SK-N-SH (cell line): ENCODE measurements at regions not wholly inside any gene's neighbourhood (a gene's known extent, or its start where the extent isn't known, plus 50 kb on each side); places are given as distances from the start of the nearest gene placed in this dataset.

Experiments used
- CTCF ChIA-PET: fragments of 300-600, 350-600 bp; formaldehyde crosslinking; extraction: SDS; loops from one replicate; lab custom pipeline; 2021; lab: Yijun Ruan, JAX
- POLR2A ChIA-PET: fragments of 350-600 bp; sonication (Branson Sonifier 250); formaldehyde crosslinking; extraction: SDS; loops from one replicate; lab custom pipeline; 2020; ENCODE audit warnings: antibody characterized with exemption, inconsistent platforms; lab: Yijun Ruan, JAX
- DNase-seq: peaks from one replicate; pipeline ENCODE4 v3.0.0; 2012
- H2AFZ ChIP-seq: fragments of 200-600 bp; sonication (generic); 2 replicates; pipeline ENCODE4 v1.8.1; 2016; ENCODE audit warnings: antibody characterized with exemption, mild to moderate bottlenecking, low read depth
- H3F3A ChIP-seq: fragments of 200-600 bp; sonication (generic); replicated peaks from 2 replicates; pipeline ENCODE3; 2016; ENCODE audit warnings: antibody characterized with exemption, mild to moderate bottlenecking; ENCODE audit not compliant: insufficient read depth
- H3K27ac ChIP-seq, 2 experiments: fragments of 200-500 bp in 1 of 2; fragments of 200-600 bp in 1 of 2; sonication (Bioruptor generic) in 1 of 2; sonication (generic), shearing (Covaris generic) in 1 of 2; 2 replicates each; pipeline versions ENCODE4 v1.5.1 to v1.6.1; 2014 to 2016; ENCODE audit warnings: low read depth in 2 of 2, inconsistent platforms in 1 of 2, low read length in 1 of 2, mild to moderate bottlenecking in 1 of 2, mixed read lengths in 1 of 2
- H3K27me3 ChIP-seq: fragments of 200-600 bp; sonication (generic), shearing (Covaris generic); 2 replicates; pipeline ENCODE4 v1.6.1; 2016; ENCODE audit warnings: mixed run types; ENCODE audit not compliant: insufficient read depth
- H3K36me3 ChIP-seq, 2 experiments: fragments of 200-500 bp in 1 of 2; fragments of 200-600 bp in 1 of 2; sonication (Bioruptor generic) in 1 of 2; sonication (generic) in 1 of 2; replicated peaks in 1 of 2; 2 replicates each; pipeline versions ENCODE3 to v1.5.1; 2014 to 2016; ENCODE audit warnings: low read length in 1 of 2, mild to moderate bottlenecking in 1 of 2; ENCODE audit not compliant: insufficient read depth in 2 of 2, control insufficient read depth in 1 of 2
- H3K4me1 ChIP-seq, 2 experiments: fragments of 200-500 bp in 1 of 2; fragments of 200-600 bp in 1 of 2; sonication (Bioruptor generic) in 1 of 2; sonication (generic), shearing (Covaris generic) in 1 of 2; 2 replicates each; pipeline versions ENCODE4 v1.5.1 to v1.6.1; 2014 to 2016; ENCODE audit warnings: low read depth in 1 of 2, low read length in 1 of 2, mixed run types in 1 of 2; ENCODE audit not compliant: insufficient read depth in 2 of 2, control insufficient read depth in 1 of 2
- H3K4me2 ChIP-seq: fragments of 200-600 bp; sonication (generic), shearing (Covaris generic); 2 replicates; pipeline ENCODE4 v1.6.1; 2017; ENCODE audit warnings: mixed run types
- H3K4me3 ChIP-seq, 2 experiments: fragments of 200-500 bp in 1 of 2; fragments of 200-600 bp in 1 of 2; sonication (Bioruptor generic) in 1 of 2; sonication (generic), shearing (Covaris generic) in 1 of 2; 2 replicates each; pipeline versions ENCODE4 v1.5.1 to v1.8.1; 2014 to 2016; ENCODE audit warnings: low read depth in 2 of 2, inconsistent platforms in 1 of 2, low read length in 1 of 2, mild to moderate bottlenecking in 1 of 2, mixed read lengths in 1 of 2, moderate library complexity in 1 of 2
- H3K79me2 ChIP-seq: fragments of 200-600 bp; sonication (generic); 2 replicates; pipeline ENCODE4 v1.8.1; 2017; ENCODE audit warnings: mild to moderate bottlenecking; ENCODE audit not compliant: insufficient read depth
- H3K9ac ChIP-seq: fragments of 200-600 bp; sonication (generic); 2 replicates; pipeline ENCODE4 v1.6.1; 2017; ENCODE audit warnings: mixed run types
- H3K9me2 ChIP-seq: fragments of 200-600 bp; sonication (generic); 2 replicates; pipeline ENCODE4 v1.6.1; 2017; ENCODE audit warnings: mixed run types
- H3K9me3 ChIP-seq: fragments of 200-600 bp; sonication (generic); 2 replicates; pipeline ENCODE4 v1.6.1; 2017; ENCODE audit warnings: mixed run types, mild to moderate bottlenecking, moderate library complexity
- H4K20me1 ChIP-seq: fragments of 200-600 bp; sonication (generic); 2 replicates; pipeline ENCODE4 v1.6.1; 2017; ENCODE audit warnings: mild to moderate bottlenecking, mixed run types; ENCODE audit not compliant: insufficient read depth
- CHD2 ChIP-seq: fragments of 150-350 bp; IDR thresholded peaks from 2 replicates; pipeline ENCODE4 v1.6.1; 2018; ENCODE audit warnings: low read length; ENCODE audit not compliant: partially characterized antibody
- CTCF ChIP-seq: fragments of 200-600 bp; sonication (generic); IDR thresholded peaks from 2 replicates; pipeline ENCODE4 v1.6.1; 2017; ENCODE audit warnings: antibody characterized with exemption, mild to moderate bottlenecking, moderate library complexity
- EP300 ChIP-seq, 2 experiments: IDR thresholded peaks; 2 replicates each; pipeline versions ENCODE4 v1.4.0 to v1.6.1; 2012; ENCODE audit warnings: borderline replicate concordance in 1 of 2, low read depth in 1 of 2, low read length in 1 of 2
- FOSL2 ChIP-seq: IDR thresholded peaks from 2 replicates; pipeline ENCODE4 v1.4.0; 2012; ENCODE audit warnings: low read depth, mild to moderate bottlenecking, moderate library complexity, borderline replicate concordance
- FOXJ3 ChIP-seq: sonication (generic); formaldehyde crosslinking; IDR thresholded peaks from 2 replicates; pipeline ENCODE4 v1.5.1; 2020; ENCODE audit warnings: mild to moderate bottlenecking, missing genetic modification reagents
- FOXM1 ChIP-seq: IDR thresholded peaks from 2 replicates; pipeline ENCODE4 v1.4.0; 2012; ENCODE audit warnings: low read depth, mild to moderate bottlenecking
- GATA2 ChIP-seq: sonication (generic); formaldehyde crosslinking; IDR thresholded peaks from 2 replicates; pipeline ENCODE4 v1.5.0; 2020; ENCODE audit warnings: mild to moderate bottlenecking, missing genetic modification reagents
- MEF2A ChIP-seq: IDR thresholded peaks from 2 replicates; pipeline ENCODE4 v1.4.0; 2012; ENCODE audit warnings: low read depth, borderline replicate concordance
- MXI1 ChIP-seq: IDR thresholded peaks from 2 replicates; pipeline ENCODE4 v1.6.1; 2012; ENCODE audit warnings: mild to moderate bottlenecking, low read depth, low read length, improper control_type of control experiment
- NFIC ChIP-seq: IDR thresholded peaks from 2 replicates; pipeline ENCODE4 v1.4.0; 2012; ENCODE audit warnings: borderline replicate concordance
- NRF1 ChIP-seq: IDR thresholded peaks from 2 replicates; pipeline ENCODE4 v1.6.1; 2012; ENCODE audit warnings: low read depth, mild to moderate bottlenecking, low read length
- PBX3 ChIP-seq: IDR thresholded peaks from 2 replicates; pipeline ENCODE4; 2012
- POLR2AphosphoS5 ChIP-seq: IDR thresholded peaks from 2 replicates; pipeline ENCODE4 v1.6.1; 2012; ENCODE audit warnings: low read depth, low read length
- RAD21 ChIP-seq: IDR thresholded peaks from 2 replicates; pipeline ENCODE4 v1.6.1; 2012; ENCODE audit warnings: mild to moderate bottlenecking, low read length
- RCOR1 ChIP-seq: fragments of 150-350 bp; IDR thresholded peaks from 2 replicates; pipeline ENCODE4 v1.6.1; 2017; ENCODE audit warnings: antibody characterized with exemption, low read length
- RFX5 ChIP-seq: IDR thresholded peaks from 2 replicates; pipeline ENCODE4 v1.6.1; 2012; ENCODE audit warnings: mild to moderate bottlenecking, improper control_type of control experiment, low read length
- TAF1 ChIP-seq: IDR thresholded peaks from 2 replicates; pipeline ENCODE4 v1.6.1; 2012; ENCODE audit warnings: low read depth, mild to moderate bottlenecking, low read length, moderate library complexity, borderline replicate concordance
- TCF12 ChIP-seq: IDR thresholded peaks from 2 replicates; pipeline ENCODE4 v1.4.0; 2012
- USF1 ChIP-seq: IDR thresholded peaks from 2 replicates; pipeline ENCODE4 v1.4.0; 2012; ENCODE audit warnings: low read depth, borderline replicate concordance
- WGBS: methylation state at CpG from one replicate; pipeline ENCODE4 v1.1.6; 2017; ENCODE audit warnings: low lambda C conversion rate; 5-methylcytosine and 5-hydroxymethylcytosine counted together

GRCh38 chr9:95772320-95773052 lies 103.0 kb upstream of the ERCC6L2 start:
- Histone ChIP-seq H4K20me1 (no peaks in the 10 kb centered on the region), H3K4me1 (peaks cover 0 to 5% of the 10 kb centered on the region in 2 experiments; a peak in 1 of 4 replicates), H3K9me2 (no peaks in the 10 kb centered on the region), H3K9ac (no peak overlapping the region), H3K9me3 (no peaks in the 10 kb centered on the region), H3K4me3 (no peak overlapping the region), H3K27ac (no peak overlapping the region), H3K27me3 (no peaks in the 10 kb centered on the region), H2AFZ (no peak overlapping the region), H3K36me3 (no peaks in the 10 kb centered on the region), H3K79me2 (no peaks in the 10 kb centered on the region), H3K4me2 (no peak overlapping the region), H3F3A (no peaks in the 10 kb centered on the region)
- DNase-seq: no peak
- no peak for TF ChIP-seq FOSL2
- TF ChIP-seq POLR2AphosphoS5: no peak
- TF ChIP-seq RCOR1: no peak
- TF ChIP-seq PBX3: no peak
- TF ChIP-seq CTCF: no peak
- TF ChIP-seq FOXJ3: no peak
- no peak for TF ChIP-seq USF1
- TF ChIP-seq MXI1: no peak
- TF ChIP-seq FOXM1: no peak
- TF ChIP-seq NRF1: no peak
- no peak for TF ChIP-seq GATA2 (CRISPR knock-in tag)
- ChIA-PET CTCF (no interaction called here), POLR2A (no interaction called here)
- 87% methylated on average over 28 of the region's 29 CpGs for WGBS

GRCh38 chr9:95771556-95772246 lies 103.8 kb upstream of the ERCC6L2 start:
- H3K9ac ChIP-seq: no peak overlapping the region
- no peak for DNase-seq
- H3K9me2 ChIP-seq: no peaks in the 10 kb centered on the region
- no peak overlapping the region for H3K4me2 ChIP-seq
- no peaks in the 10 kb centered on the region for H3K79me2 ChIP-seq
- no peak for TF ChIP-seq RAD21
- TF ChIP-seq POLR2AphosphoS5: no peak
- TF ChIP-seq CHD2: no peak
- TF ChIP-seq NFIC: no peak
- no peak for TF ChIP-seq TAF1
- no peak for TF ChIP-seq MEF2A
- TF ChIP-seq TCF12: no peak
- no peak for TF ChIP-seq EP300 (IDR thresholded peaks at IDR 0.05; ENCODE audit: borderline replicate concordance in 1 of 2, low read depth in 1 of 2, low read length in 1 of 2)
- no peak for TF ChIP-seq RFX5
- TF ChIP-seq FOXJ3: no peak
- H3K4me1 ChIP-seq: peaks cover 0 to 5% of the 10 kb centered on the region in 2 experiments; a peak in 1 of 4 replicates
- POLR2A ChIA-PET: no interaction called here
- WGBS: 79% methylated on average over 17 of the region's 20 CpGs
- no peaks in the 10 kb centered on the region for H4K20me1 ChIP-seq
- H3F3A ChIP-seq: no peaks in the 10 kb centered on the region
- no peak overlapping the region for H3K27ac ChIP-seq
- no peak overlapping the region for H3K4me3 ChIP-seq
- H3K9me3 ChIP-seq: no peaks in the 10 kb centered on the region
- H2AFZ ChIP-seq: no peak overlapping the region
- no peaks in the 10 kb centered on the region for H3K27me3 ChIP-seq
- CTCF ChIA-PET: interaction anchor here (0.8 to 1.1 kb wide), 4 partner anchors 10 to 446 kb away, joined by 3 read pairs; no protein-coding TSS in a partner anchor
- H3K36me3 ChIP-seq: no peaks in the 10 kb centered on the region
